K562 (cell line): ENCODE measurements at regions not wholly inside any gene's neighbourhood (a gene's known extent, or its start where the extent isn't known, plus 50 kb on each side); places are given as distances from the start of the nearest gene placed in this dataset.

Experiments used
- ARID1B ChIP-seq: fragments of 450-650 bp; IDR thresholded peaks from 2 replicates; pipeline ENCODE4 v1.6.1; 2016; ENCODE audit warnings: antibody characterized with exemption, mild to moderate bottlenecking, inconsistent platforms
- CTCF ChIP-seq, 3 experiments: IDR thresholded peaks in 2 of 3; conservative IDR thresholded peaks in 1 of 3; 2 replicates each; pipeline ENCODE4 v1.5.1; 2011 to 2012; ENCODE audit warnings: low read length in 3 of 3, mild to moderate bottlenecking in 3 of 3, control low read depth in 2 of 3, improper control_type of control experiment in 1 of 3, inconsistent platforms in 1 of 3, low read depth in 1 of 3, mixed read lengths in 1 of 3, moderate library complexity in 1 of 3; ENCODE audit not compliant: insufficient read depth in 2 of 3
- EHMT2 ChIP-seq: fragments of 450-650 bp; IDR thresholded peaks from 2 replicates; pipeline ENCODE4 v1.6.1; 2018; ENCODE audit warnings: antibody characterized with exemption
- GABPB2 ChIP-seq: fragments of 250-450 bp; sonication (Bioruptor Pico); conservative IDR thresholded peaks from 2 replicates; pipeline ENCODE4 v1.5.1; 2021; ENCODE audit warnings: mild to moderate bottlenecking
- MITF ChIP-seq: IDR thresholded peaks from 2 replicates; pipeline ENCODE4 v1.6.1; 2014; ENCODE audit warnings: antibody characterized with exemption
- NFXL1 ChIP-seq: fragments of 450-650 bp; formaldehyde crosslinking; IDR thresholded peaks from 2 replicates; pipeline ENCODE4 v1.4.0; 2021; ENCODE audit warnings: mild to moderate bottlenecking
- PHTF2 ChIP-seq: fragments of 250-450 bp; sonication (Bioruptor Pico); IDR thresholded peaks from 2 replicates; pipeline ENCODE4 v1.5.0; 2021; ENCODE audit warnings: mild to moderate bottlenecking
- ZNF280A ChIP-seq: fragments of 450-650 bp; IDR thresholded peaks from 2 replicates; pipeline ENCODE4 v1.6.1; 2018; ENCODE audit warnings: mild to moderate bottlenecking, low read depth; ENCODE audit not compliant: partially characterized antibody
- ZNF561 ChIP-seq: fragments of 450-650 bp; formaldehyde crosslinking; conservative IDR thresholded peaks from 2 replicates; pipeline ENCODE4 v1.4.0; 2020; ENCODE audit warnings: mild to moderate bottlenecking, moderate library complexity
- TF ChIP-seq, protein P1 (sequence below): sonication (generic); formaldehyde crosslinking; IDR thresholded peaks from 2 replicates; pipeline ENCODE4 v1.8.0; 2022; ENCODE audit warnings: mild to moderate bottlenecking, missing genetic modification reagents, borderline replicate concordance

- TF ChIP-seq MITF (no peak), ARID1B (no peak), CTCF (IDR thresholded peaks at IDR 0.05 in 2 of 3, conservative IDR thresholded peaks at IDR 0.05 in 1 of 3; ENCODE audit: insufficient read depth in 2 of 3, low read depth in 1 of 3, low read length in 3 of 3) (no peak), ZNF561 (CRISPR knock-in tag) (no peak), PHTF2 (CRISPR knock-in tag) (no peak), NFXL1 (CRISPR knock-in tag) (no peak), EHMT2 (no peak; the same call in 1 of the 2 replicates), ZNF280A (no peak), GABPB2 (CRISPR knock-in tag) (no peak)
- TF ChIP-seq, protein P1, sequence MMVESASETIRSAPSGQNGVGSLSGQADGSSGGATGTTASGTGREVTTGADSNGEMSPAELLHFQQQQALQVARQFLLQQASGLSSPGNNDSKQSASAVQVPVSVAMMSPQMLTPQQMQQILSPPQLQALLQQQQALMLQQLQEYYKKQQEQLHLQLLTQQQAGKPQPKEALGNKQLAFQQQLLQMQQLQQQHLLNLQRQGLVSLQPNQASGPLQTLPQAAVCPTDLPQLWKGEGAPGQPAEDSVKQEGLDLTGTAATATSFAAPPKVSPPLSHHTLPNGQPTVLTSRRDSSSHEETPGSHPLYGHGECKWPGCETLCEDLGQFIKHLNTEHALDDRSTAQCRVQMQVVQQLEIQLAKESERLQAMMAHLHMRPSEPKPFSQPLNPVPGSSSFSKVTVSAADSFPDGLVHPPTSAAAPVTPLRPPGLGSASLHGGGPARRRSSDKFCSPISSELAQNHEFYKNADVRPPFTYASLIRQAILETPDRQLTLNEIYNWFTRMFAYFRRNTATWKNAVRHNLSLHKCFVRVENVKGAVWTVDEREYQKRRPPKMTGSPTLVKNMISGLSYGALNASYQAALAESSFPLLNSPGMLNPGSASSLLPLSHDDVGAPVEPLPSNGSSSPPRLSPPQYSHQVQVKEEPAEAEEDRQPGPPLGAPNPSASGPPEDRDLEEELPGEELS (CRISPR knock-in tag), result no peak
These were observed 143.4 kb upstream of the HES1 start for GRCh38 chr3:193992425-193993037.
